SU-DHL-6 (cell line): ENCODE measurements at regions not wholly inside any gene's neighbourhood (a gene's known extent, or its start where the extent isn't known, plus 50 kb on each side); places are given as distances from the start of the nearest gene placed in this dataset.

ENCODE experiments used
- H2AFZ ChIP-seq: fragments of 200-600 bp; sonication (generic); 2 replicates; pipeline ENCODE4 v1.6.1; 2014; ENCODE audit warnings: low read depth, mild to moderate bottlenecking, moderate library complexity, mixed read lengths, antibody characterized with exemption, low read length; ENCODE audit not compliant: severe bottlenecking
- H3F3A ChIP-seq: fragments of 200-600 bp; shearing (Covaris generic); 2 replicates; pipeline ENCODE4 v1.6.0; 2016; ENCODE audit warnings: antibody characterized with exemption, mild to moderate bottlenecking; ENCODE audit not compliant: insufficient read depth
- H3K27ac ChIP-seq: fragments of 200-600 bp; sonication (generic); 2 replicates; pipeline ENCODE4 v1.5.1; 2016; ENCODE audit warnings: low read depth, mild to moderate bottlenecking, low read length, moderate library complexity, mixed read lengths
- H3K27me3 ChIP-seq: fragments of 200-600 bp; sonication (generic), shearing (Covaris generic); 2 replicates; pipeline ENCODE4 v1.6.0; 2014; ENCODE audit warnings: mild to moderate bottlenecking, low read length
- H3K36me3 ChIP-seq: fragments of 200-600 bp; sonication (generic); 2 replicates; pipeline ENCODE4 v1.6.1; 2014; ENCODE audit warnings: mild to moderate bottlenecking, low read length, mixed read lengths
- H3K4me2 ChIP-seq: fragments of 300-600, 200-600 bp; shearing (Covaris generic), sonication (generic); 2 replicates; pipeline ENCODE4 v1.6.0; 2014; ENCODE audit warnings: low read length, low read depth, mild to moderate bottlenecking; ENCODE audit not compliant: poor library complexity, severe bottlenecking
- H3K4me3 ChIP-seq: fragments of 200-600 bp; sonication (generic); 2 replicates; pipeline ENCODE4 v1.5.1; 2014; ENCODE audit warnings: antibody characterized with exemption, low read length, mild to moderate bottlenecking, mixed read lengths; ENCODE audit not compliant: insufficient read depth, poor library complexity, severe bottlenecking
- H3K79me2 ChIP-seq: fragments of 200-600 bp; sonication (generic); 2 replicates; pipeline ENCODE4 v1.6.1; 2014; ENCODE audit warnings: mild to moderate bottlenecking, low read length, moderate library complexity; ENCODE audit not compliant: insufficient read depth
- H3K9ac ChIP-seq: fragments of 200-600 bp; sonication (generic); 2 replicates; pipeline ENCODE4 v1.7.0; 2014; ENCODE audit warnings: mild to moderate bottlenecking, low read length
- H3K9me2 ChIP-seq: fragments of 200-600 bp; sonication (generic); replicated peaks from 2 replicates; pipeline ENCODE4 v1.6.1; 2014; ENCODE audit warnings: low read length; ENCODE audit not compliant: insufficient read depth
- H3K9me3 ChIP-seq: fragments of 200-600 bp; sonication (generic); 2 replicates; pipeline ENCODE4 v1.6.1; 2014; ENCODE audit warnings: low read length, mixed read lengths; ENCODE audit not compliant: insufficient read depth
- H4K20me1 ChIP-seq: fragments of 200-600 bp; sonication (generic); 2 replicates; pipeline ENCODE4 v1.6.1; 2014; ENCODE audit warnings: low read depth, mild to moderate bottlenecking, antibody characterized with exemption, low read length, moderate library complexity, mixed read lengths
- EZH2phosphoT487 ChIP-seq: fragments of 200-600 bp; sonication (generic), shearing (Covaris generic); conservative IDR thresholded peaks from 2 replicates; pipeline ENCODE4 v1.6.1; 2018; ENCODE audit warnings: mild to moderate bottlenecking, antibody characterized with exemption, low read length, moderate library complexity, mixed read lengths
- TF ChIP-seq, protein P1 (sequence below): fragments of 200-600 bp; sonication (generic); IDR thresholded peaks from one replicate; pipeline ENCODE4 v1.5.1; 2017; ENCODE audit warnings: antibody characterized with exemption, mild to moderate bottlenecking, low read length, moderate library complexity; ENCODE audit not compliant: insufficient read depth, poor library complexity, severe bottlenecking

DNA sequence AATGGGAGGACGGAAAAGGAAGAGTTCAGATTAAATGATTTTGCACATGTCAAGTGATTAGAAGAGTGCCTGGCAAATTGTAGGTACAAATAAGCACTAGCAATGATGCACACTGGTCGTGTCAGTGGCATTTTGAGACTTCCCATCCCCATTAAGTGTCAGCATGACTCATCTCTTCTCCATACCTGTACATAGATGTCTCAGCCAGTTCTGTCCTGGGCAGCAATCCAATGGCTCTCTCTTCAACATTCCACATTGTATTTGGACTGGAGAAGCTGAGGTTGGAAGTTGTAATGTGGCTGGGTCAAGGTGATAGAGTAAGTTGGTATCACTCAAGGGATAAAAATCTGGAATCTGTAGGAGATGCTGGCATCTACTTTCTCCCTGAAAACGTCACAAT lies 742.7 kb downstream of the VRK1 start:
- H3K4me2 ChIP-seq, result no peak overlapping the region
- TF ChIP-seq EZH2phosphoT487, result no peak
- TF ChIP-seq, protein P1, sequence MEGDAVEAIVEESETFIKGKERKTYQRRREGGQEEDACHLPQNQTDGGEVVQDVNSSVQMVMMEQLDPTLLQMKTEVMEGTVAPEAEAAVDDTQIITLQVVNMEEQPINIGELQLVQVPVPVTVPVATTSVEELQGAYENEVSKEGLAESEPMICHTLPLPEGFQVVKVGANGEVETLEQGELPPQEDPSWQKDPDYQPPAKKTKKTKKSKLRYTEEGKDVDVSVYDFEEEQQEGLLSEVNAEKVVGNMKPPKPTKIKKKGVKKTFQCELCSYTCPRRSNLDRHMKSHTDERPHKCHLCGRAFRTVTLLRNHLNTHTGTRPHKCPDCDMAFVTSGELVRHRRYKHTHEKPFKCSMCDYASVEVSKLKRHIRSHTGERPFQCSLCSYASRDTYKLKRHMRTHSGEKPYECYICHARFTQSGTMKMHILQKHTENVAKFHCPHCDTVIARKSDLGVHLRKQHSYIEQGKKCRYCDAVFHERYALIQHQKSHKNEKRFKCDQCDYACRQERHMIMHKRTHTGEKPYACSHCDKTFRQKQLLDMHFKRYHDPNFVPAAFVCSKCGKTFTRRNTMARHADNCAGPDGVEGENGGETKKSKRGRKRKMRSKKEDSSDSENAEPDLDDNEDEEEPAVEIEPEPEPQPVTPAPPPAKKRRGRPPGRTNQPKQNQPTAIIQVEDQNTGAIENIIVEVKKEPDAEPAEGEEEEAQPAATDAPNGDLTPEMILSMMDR, result no peak

DNA sequence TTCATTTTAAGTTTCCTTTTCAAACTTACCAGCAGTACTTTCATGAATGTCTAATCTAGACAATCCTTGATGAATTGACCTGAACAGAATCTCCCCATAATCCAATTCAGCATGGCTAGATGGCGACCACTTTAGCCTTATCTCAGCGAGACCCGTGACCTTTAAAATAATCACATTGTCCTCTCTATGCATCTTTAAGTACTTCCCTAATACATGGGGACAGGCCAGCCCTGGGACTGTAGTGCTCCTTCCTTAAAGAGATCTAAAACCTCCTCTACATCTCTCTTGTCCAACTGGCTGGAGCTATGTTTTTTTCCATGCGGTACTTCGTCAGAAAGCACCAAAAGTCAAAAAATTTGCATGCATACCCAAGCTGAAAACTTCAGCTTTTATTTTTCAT lies 746.0 kb downstream of the VRK1 start:
- Histone ChIP-seq H3K9ac (no peak overlapping the region), H3K4me3 (no peak overlapping the region), H3F3A (no peaks in the 10 kb centered on the region), H3K27ac (no peak overlapping the region), H3K79me2 (no peaks in the 10 kb centered on the region), H3K27me3 (no peaks in the 10 kb centered on the region), H3K9me3 (no peaks in the 10 kb centered on the region), H3K36me3 (no peaks in the 10 kb centered on the region), H3K9me2 (no peaks in the 10 kb centered on the region), H3K4me2 (no peak overlapping the region), H2AFZ (no peak overlapping the region), H4K20me1 (no peaks in the 10 kb centered on the region)
- TF ChIP-seq, protein P1, result no peak
- TF ChIP-seq EZH2phosphoT487, result no peak

More for the DNA sequence above, 742.7 kb downstream of the VRK1 start:
- no peak overlapping the region for H3K9ac ChIP-seq
- H2AFZ ChIP-seq, result no peak overlapping the region
- H3K27ac ChIP-seq, result no peak overlapping the region
- H4K20me1 ChIP-seq, result no peaks in the 10 kb centered on the region
- H3K79me2 ChIP-seq, result no peaks in the 10 kb centered on the region
- no peaks in the 10 kb centered on the region for H3K36me3 ChIP-seq
- H3K9me3 ChIP-seq, result no peaks in the 10 kb centered on the region
- no peaks in the 10 kb centered on the region for H3K9me2 ChIP-seq
- no peaks in the 10 kb centered on the region for H3F3A ChIP-seq
- H3K27me3 ChIP-seq, result no peaks in the 10 kb centered on the region
- H3K4me3 ChIP-seq, result no peak overlapping the region

DNA sequence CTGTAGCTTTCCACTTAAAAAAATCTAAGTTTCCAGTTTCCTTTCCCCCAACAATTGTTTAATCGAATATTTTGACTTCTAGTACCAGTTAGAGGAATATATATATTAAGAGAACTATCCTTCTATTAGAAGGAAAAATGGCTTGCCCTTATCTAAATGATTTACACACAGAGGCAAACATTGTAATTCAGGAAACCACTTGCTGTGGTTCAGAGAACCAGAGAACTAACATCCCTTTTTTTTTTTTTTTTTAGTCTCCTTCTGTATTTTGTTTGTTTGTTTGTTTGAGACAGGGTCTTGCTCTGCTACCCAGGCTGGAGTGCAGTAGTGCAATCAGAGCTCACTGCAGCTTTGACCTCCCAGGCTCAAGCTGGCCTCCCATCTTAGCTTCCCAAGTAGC lies 746.6 kb downstream of the VRK1 start:
- Histone ChIP-seq H3K4me2 (no peak overlapping the region), H3K79me2 (no peaks in the 10 kb centered on the region), H3K9me3 (no peaks in the 10 kb centered on the region), H3K9me2 (no peaks in the 10 kb centered on the region), H4K20me1 (no peaks in the 10 kb centered on the region), H3K27me3 (no peaks in the 10 kb centered on the region), H3K9ac (no peak overlapping the region), H3K36me3 (no peaks in the 10 kb centered on the region), H3F3A (no peaks in the 10 kb centered on the region), H3K4me3 (no peak overlapping the region), H3K27ac (no peak overlapping the region), H2AFZ (no peak overlapping the region)
- TF ChIP-seq, protein P1, result no peak
- no peak for TF ChIP-seq EZH2phosphoT487

DNA sequence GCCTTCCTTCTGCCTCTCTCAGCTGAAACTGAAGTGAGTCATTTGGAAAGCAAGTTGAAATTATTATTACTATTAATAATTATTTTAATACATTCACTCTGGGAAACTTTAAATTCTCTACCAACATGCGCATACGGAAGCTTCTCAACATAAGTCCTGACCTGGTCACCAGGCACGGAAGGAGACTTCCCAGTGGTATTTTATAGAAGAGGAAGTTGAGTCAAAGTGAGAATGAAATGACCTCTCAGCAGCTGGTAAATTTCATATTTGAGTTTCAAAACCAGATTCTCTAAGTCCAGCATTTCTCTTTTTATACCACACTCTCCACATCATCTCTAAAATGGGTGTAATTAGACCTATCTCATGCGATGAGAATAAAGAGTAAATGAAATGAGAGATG lies 747.4 kb downstream of the VRK1 start:
- H3K4me2 ChIP-seq, result no peak overlapping the region
- H3K4me3 ChIP-seq, result no peak overlapping the region
- H3K79me2 ChIP-seq, result no peaks in the 10 kb centered on the region
- H2AFZ ChIP-seq, result no peak overlapping the region
- no peaks in the 10 kb centered on the region for H3K9me3 ChIP-seq
- no peak overlapping the region for H3K27ac ChIP-seq
- H3K9ac ChIP-seq, result no peak overlapping the region
- H3K27me3 ChIP-seq, result no peaks in the 10 kb centered on the region
- no peak for TF ChIP-seq EZH2phosphoT487
- TF ChIP-seq, protein P1, result no peak
- no peaks in the 10 kb centered on the region for H3K9me2 ChIP-seq
- no peaks in the 10 kb centered on the region for H4K20me1 ChIP-seq
- H3K36me3 ChIP-seq, result no peaks in the 10 kb centered on the region
- H3F3A ChIP-seq, result no peaks in the 10 kb centered on the region
